H1 (cell line): ENCODE measurements at regions not wholly inside any gene's neighbourhood (a gene's known extent, or its start where the extent isn't known, plus 50 kb on each side); places are given as distances from the start of the nearest gene placed in this dataset.

Source experiments
- CTCF ChIA-PET: fragments of 300-600 bp; sonication (Branson Sonifier 250); formaldehyde crosslinking; loops from one replicate; lab custom pipeline; 2021; ENCODE audit not compliant: partially characterized antibody; lab: Charles Lee
- POLR2A ChIA-PET: fragments of 300-600 bp; sonication (Branson Sonifier 250); formaldehyde crosslinking; loops from one replicate; lab custom pipeline; 2021; ENCODE audit warnings: inconsistent platforms; ENCODE audit not compliant: partially characterized antibody; lab: Charles Lee
- DNase-seq, 2 experiments: peaks; one replicate each; pipeline versions ENCODE4 v3.0.0 to v3.0.0-alpha.2; 2010 to 2022; ENCODE audit warnings: low spot score in 2 of 2, low read depth in 1 of 2, mixed read lengths in 1 of 2
- FAIRE-seq: peaks from 2 replicates; lab custom pipeline; 2011; peaks lifted over from hg19 to GRCh38; lab: Jason Lieb, UNC
- H2AFZ ChIP-seq: 2 replicates; pipeline ENCODE4 v1.8.1; 2012; ENCODE audit warnings: low read length, inconsistent platforms
- H2AK5ac ChIP-seq: 2 replicates; pipeline ENCODE4 v1.6.1; 2013; ENCODE audit warnings: low read depth, low read length
- H2BK120ac ChIP-seq: replicated peaks from 2 replicates; pipeline ENCODE3; 2013; ENCODE audit warnings: low read depth, low read length, inconsistent platforms
- H2BK12ac ChIP-seq: 2 replicates; pipeline ENCODE4 v1.6.1; 2013; ENCODE audit warnings: low read depth, low read length
- H2BK15ac ChIP-seq: 2 replicates; pipeline ENCODE4 v1.6.1; 2013; ENCODE audit warnings: low read length
- H2BK20ac ChIP-seq: 2 replicates; pipeline ENCODE4 v1.6.1; 2013; ENCODE audit warnings: low read length
- H2BK5ac ChIP-seq: 2 replicates; pipeline ENCODE4 v1.6.1; 2013; ENCODE audit warnings: low read depth, low read length
- H3K14ac ChIP-seq: 2 replicates; pipeline ENCODE4 v1.6.1; 2013; ENCODE audit warnings: inconsistent platforms; ENCODE audit not compliant: insufficient read length
- H3K18ac ChIP-seq: 2 replicates; pipeline ENCODE4 v1.6.1; 2013; ENCODE audit warnings: low read length; ENCODE audit errors: extremely low read depth
- H3K23ac ChIP-seq: 2 replicates; pipeline ENCODE4 v1.6.1; 2013; ENCODE audit warnings: inconsistent platforms; ENCODE audit not compliant: insufficient read length
- H3K23me2 ChIP-seq: 2 replicates; pipeline ENCODE4 v1.6.1; 2013; ENCODE audit warnings: low read depth, low read length
- H3K27ac ChIP-seq: 2 replicates; pipeline ENCODE4 v1.6.1; 2011; ENCODE audit warnings: low read depth, low read length, inconsistent platforms
- H3K27me3 ChIP-seq, 4 experiments: replicated peaks in 1 of 4; 1 replicate in 1 of 4; 2 replicates in 3 of 4; pipeline versions ENCODE4 v1.6.1 to v1.8.1; 2011 to 2013; ENCODE audit warnings: low read length in 3 of 4, mild to moderate bottlenecking in 3 of 4, inconsistent platforms in 2 of 4, mixed read lengths in 2 of 4, moderate library complexity in 1 of 4; ENCODE audit not compliant: control insufficient read depth in 3 of 4, insufficient read depth in 3 of 4; ENCODE audit errors: extremely low read depth in 1 of 4
- H3K36me3 ChIP-seq, 4 experiments: 2 replicates each; pipeline versions ENCODE4 v1.6.1 to v1.8.1; 2011 to 2013; ENCODE audit warnings: mild to moderate bottlenecking in 4 of 4, low read length in 3 of 4, moderate library complexity in 2 of 4, control low read depth in 1 of 4, inconsistent platforms in 1 of 4; ENCODE audit not compliant: insufficient read depth in 4 of 4, control insufficient read depth in 2 of 4
- H3K4ac ChIP-seq: replicated peaks from 2 replicates; pipeline ENCODE3; 2013; ENCODE audit warnings: low read length, low read depth, mixed read lengths, inconsistent platforms; ENCODE audit not compliant: insufficient read length
- H3K4me1 ChIP-seq, 4 experiments: replicated peaks in 1 of 4; 1 replicate in 1 of 4; 2 replicates in 3 of 4; pipeline versions ENCODE4 v1.6.1 to v1.8.1; 2011 to 2013; ENCODE audit warnings: low read length in 3 of 4, inconsistent platforms in 2 of 4, mixed read lengths in 1 of 4; ENCODE audit not compliant: insufficient read depth in 4 of 4, control insufficient read depth in 3 of 4
- H3K4me2 ChIP-seq, 2 experiments: 2 replicates each; pipeline versions ENCODE4 v1.6.1 to v1.8.1; 2011 to 2013; ENCODE audit warnings: low read depth in 2 of 2, low read length in 2 of 2, control low read depth in 1 of 2, inconsistent platforms in 1 of 2, mild to moderate bottlenecking in 1 of 2; ENCODE audit not compliant: insufficient read depth in 1 of 2
- H3K4me3 ChIP-seq, 4 experiments: fragments of 200-600, 300-600 bp in 1 of 4; sonication (generic), shearing (Covaris generic), sonication (Bioruptor Twin) in 1 of 4; 2 replicates each; pipeline versions ENCODE4 v1.5.1 to v1.8.1; 2011 to 2016; ENCODE audit warnings: low read length in 4 of 4, low read depth in 3 of 4, control low read depth in 2 of 4, inconsistent platforms in 2 of 4, mild to moderate bottlenecking in 2 of 4, mixed read lengths in 1 of 4, moderate library complexity in 1 of 4; ENCODE audit not compliant: insufficient read depth in 2 of 4; ENCODE audit errors: extremely low read depth in 1 of 4
- H3K56ac ChIP-seq: replicated peaks from 2 replicates; pipeline ENCODE3; 2013; ENCODE audit warnings: low read depth, mild to moderate bottlenecking, mixed read lengths, low read length, inconsistent platforms; ENCODE audit not compliant: insufficient read length
- H3K79me1 ChIP-seq: 2 replicates; pipeline ENCODE4 v1.6.1; 2013; ENCODE audit warnings: low read depth, low read length, control low read depth
- H3K79me2 ChIP-seq, 2 experiments: 2 replicates each; pipeline versions ENCODE4 v1.6.1 to v1.8.1; 2012 to 2013; ENCODE audit warnings: low read length in 2 of 2, mild to moderate bottlenecking in 2 of 2, inconsistent platforms in 1 of 2; ENCODE audit not compliant: insufficient read depth in 2 of 2, control insufficient read depth in 1 of 2
- H3K9ac ChIP-seq, 4 experiments: replicated peaks in 1 of 4; 1 replicate in 1 of 4; 2 replicates in 3 of 4; pipeline versions ENCODE4 v1.6.1 to v1.8.1; 2011 to 2013; ENCODE audit warnings: low read depth in 3 of 4, low read length in 3 of 4, control low read depth in 2 of 4, mild to moderate bottlenecking in 2 of 4, moderate library complexity in 2 of 4, inconsistent platforms in 1 of 4; ENCODE audit errors: extremely low read depth in 1 of 4
- H3K9me3 ChIP-seq, 2 experiments: 2 replicates each; pipeline versions ENCODE4 v1.6.1 to v1.8.1; 2012 to 2013; ENCODE audit warnings: mild to moderate bottlenecking in 2 of 2, moderate library complexity in 2 of 2, control low read depth in 1 of 2, inconsistent platforms in 1 of 2, low read depth in 1 of 2, low read length in 1 of 2, mixed read lengths in 1 of 2; ENCODE audit not compliant: insufficient read depth in 2 of 2
- H4K20me1 ChIP-seq, 2 experiments: replicated peaks in 1 of 2; 2 replicates each; pipeline versions ENCODE3 to v1.8.1; 2011 to 2013; ENCODE audit warnings: inconsistent platforms in 2 of 2, low read length in 2 of 2, mild to moderate bottlenecking in 1 of 2; ENCODE audit not compliant: insufficient read depth in 2 of 2, control insufficient read depth in 1 of 2
- H4K5ac ChIP-seq: 2 replicates; pipeline ENCODE4 v1.6.1; 2013; ENCODE audit warnings: low read length, low read depth, mixed read lengths, inconsistent platforms; ENCODE audit not compliant: insufficient read length
- H4K8ac ChIP-seq: 2 replicates; pipeline ENCODE4 v1.8.0; 2013; ENCODE audit warnings: mild to moderate bottlenecking, moderate library complexity, low read length, inconsistent platforms; ENCODE audit not compliant: insufficient read depth; ENCODE audit errors: extremely low read depth
- H4K91ac ChIP-seq: replicated peaks from 2 replicates; pipeline ENCODE3; 2013; ENCODE audit warnings: low read length, mixed read lengths, inconsistent platforms; ENCODE audit not compliant: insufficient read length
- CEBPB ChIP-seq: IDR thresholded peaks from 2 replicates; pipeline ENCODE4 v1.6.1; 2012; ENCODE audit warnings: low read depth, low read length
- NANOG ChIP-seq: IDR thresholded peaks from 2 replicates; pipeline ENCODE4 v1.6.1; 2011; ENCODE audit warnings: low read length, low read depth, mild to moderate bottlenecking, inconsistent platforms; ENCODE audit not compliant: insufficient read depth, poor library complexity, severe bottlenecking
- SP2 ChIP-seq: IDR thresholded peaks from 2 replicates; pipeline ENCODE4 v1.6.1; 2012; ENCODE audit warnings: mild to moderate bottlenecking, low read length, inconsistent platforms
- YY1 ChIP-seq: IDR thresholded peaks from 2 replicates; pipeline ENCODE4 v1.6.1; 2011; ENCODE audit warnings: low read depth, mild to moderate bottlenecking, low read length
- ZNF274 ChIP-seq: IDR thresholded peaks from 2 replicates; pipeline ENCODE4 v1.7.0; 2012; ENCODE audit warnings: low read length, borderline replicate concordance; ENCODE audit errors: extremely low read depth
- WGBS, 2 experiments: shearing (Covaris generic) in 1 of 2; methylation state at CpG; one replicate each; pipeline versions ENCODE4 v1.1.6 to v1.1.7; 2013 to 2015; ENCODE audit warnings: low lambda C conversion rate in 2 of 2, mixed read lengths in 2 of 2, inconsistent platforms in 1 of 2, low coverage in 1 of 2, missing lambda C conversion rate in 1 of 2; ENCODE audit not compliant: insufficient replicate concordance in 2 of 2, insufficient coverage in 1 of 2, insufficient read length in 1 of 2; ENCODE audit errors: extremely low coverage in 1 of 2, missing lambda C conversion rate in 1 of 2; 5-methylcytosine and 5-hydroxymethylcytosine counted together

- WGBS, 2 experiments, result 92% methylated on average over 5 of the region's 5 CpGs; no CpG with 5 or more reads in 1 of the 2 experiments
- CTCF ChIA-PET, result no interaction called here
Observed at GRCh38 chr10:62718585-62718984, 85.9 kb upstream of the ADO start.

More at GRCh38 chr10:62718585-62718984, 85.9 kb upstream of the ADO start:
- Histone ChIP-seq H3K56ac (no peak overlapping the region), H4K8ac (no peak overlapping the region), H3K4me1 (no peaks in the 10 kb centered on the region), H4K5ac (no peak overlapping the region), H2AFZ (no peak overlapping the region), H3K9me3 (no peaks in the 10 kb centered on the region), H3K4me2 (no peak overlapping the region), H2BK15ac (no peak overlapping the region), H2BK20ac (no peak overlapping the region), H2BK120ac (no peak overlapping the region), H2BK5ac (no peak overlapping the region), H4K91ac (no peak overlapping the region), H3K18ac (no peak overlapping the region), H3K4ac (no peak overlapping the region), H2AK5ac (no peak overlapping the region), H3K79me1 (no peaks in the 10 kb centered on the region), H3K27me3 (no peaks in the 10 kb centered on the region), H2BK12ac (no peak overlapping the region), H3K4me3 (no peak overlapping the region), H4K20me1 (no peaks in the 10 kb centered on the region), H3K36me3 (no peaks in the 10 kb centered on the region), H3K9ac (no peak overlapping the region), H3K79me2 (no peaks in the 10 kb centered on the region), H3K27ac (no peak overlapping the region), H3K23me2 (peaks cover 5% of the 10 kb centered on the region; the same call in 1 of the 2 replicates), H3K14ac (no peak overlapping the region), H3K23ac (no peak overlapping the region)
- POLR2A ChIA-PET, result no interaction called here
- TF ChIP-seq CEBPB (no peak), SP2 (no peak), YY1 (no peak), ZNF274 (no peak), NANOG (no peak)
- FAIRE-seq, result no peak
- DNase-seq, result no peak
